GM12865 (cell line): ENCODE measurements at regions not wholly inside any gene's neighbourhood (a gene's known extent, or its start where the extent isn't known, plus 50 kb on each side); places are given as distances from the start of the nearest gene placed in this dataset.

Experiments
- DNase-seq: peaks from one replicate; pipeline ENCODE4 v3.0.0; 2010; ENCODE audit warnings: low read depth
- H3K4me3 ChIP-seq: 2 replicates; pipeline ENCODE4 v1.5.1; 2011; ENCODE audit warnings: mild to moderate bottlenecking, low read depth, low read length, control low read depth
- CTCF ChIP-seq: IDR thresholded peaks from 2 replicates; pipeline ENCODE4 v1.5.1; 2011; ENCODE audit warnings: low read length, control low read depth, low read depth, inconsistent platforms; ENCODE audit not compliant: insufficient read depth; ENCODE audit errors: missing control alignments

DNA sequence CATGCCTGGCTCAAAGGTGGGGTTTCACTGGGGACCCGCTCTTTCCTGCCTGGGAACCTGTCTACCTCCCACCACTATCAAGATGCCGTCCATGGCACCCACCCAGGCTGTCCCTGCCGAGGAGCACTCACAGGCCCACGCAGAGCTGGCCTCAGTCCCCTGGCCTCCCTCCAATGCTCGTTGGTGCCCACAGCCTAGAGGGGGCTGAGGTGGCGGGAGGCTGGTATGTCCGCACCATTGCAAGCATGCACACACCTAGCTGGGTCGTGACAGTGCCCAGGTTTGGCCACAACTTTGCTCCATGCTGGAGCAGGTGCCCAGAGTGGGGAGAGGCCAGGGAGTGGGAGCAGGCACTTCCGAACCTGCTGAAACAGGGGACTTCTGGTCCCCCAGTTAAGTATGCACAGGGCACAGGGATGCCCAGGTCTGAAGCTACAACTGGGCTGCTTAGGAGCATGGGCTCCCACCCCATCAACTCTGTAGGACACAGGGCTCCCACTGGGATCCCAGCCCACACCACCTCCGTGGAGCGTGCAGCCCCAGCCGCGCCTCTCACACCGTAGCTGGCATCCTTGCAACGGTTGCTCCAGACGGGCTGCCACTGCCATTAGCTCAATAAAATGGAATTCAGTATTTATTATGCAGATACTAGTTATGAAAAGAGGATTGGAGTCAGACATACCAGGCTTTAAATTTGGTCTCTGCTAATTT lies 1376.1 kb upstream of the TENM3 start:
- TF ChIP-seq CTCF: no peak
- no peak for DNase-seq

GRCh38 chr4:180870623-180871022 lies 1372.6 kb upstream of the TENM3 start:
- TF ChIP-seq CTCF: no peak
- H3K4me3 ChIP-seq: no peak overlapping the region
- no peak for DNase-seq

More for the DNA sequence above, 1376.1 kb upstream of the TENM3 start:
- no peak overlapping the region for H3K4me3 ChIP-seq

- TF ChIP-seq CTCF: no peak
- DNase-seq: no peak
- H3K4me3 ChIP-seq: no peak overlapping the region
These were observed 1344.9 kb upstream of the TENM3 start for GRCh38 chr4:180898305-180898704.

DNA sequence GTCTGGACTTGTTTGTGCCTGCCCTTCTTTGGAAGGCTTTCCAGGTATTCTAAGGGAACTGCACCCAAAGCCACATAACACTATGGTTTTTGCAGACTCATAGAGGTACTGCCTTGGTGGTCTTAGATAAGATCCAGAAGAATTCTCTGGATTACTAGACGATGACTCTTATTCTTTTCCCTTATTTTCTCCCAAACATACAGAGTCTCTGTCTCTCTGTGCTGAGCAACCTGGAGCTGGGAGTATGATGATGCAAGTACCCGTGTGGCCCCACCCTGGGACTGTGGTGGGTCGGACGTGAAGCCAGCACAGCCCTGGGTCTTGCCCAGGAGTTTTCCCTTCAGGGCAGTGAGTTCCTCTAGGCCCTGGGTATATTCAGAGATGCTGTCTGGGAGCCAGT lies 1342.4 kb upstream of the TENM3 start:
- TF ChIP-seq CTCF: no peak
- H3K4me3 ChIP-seq: no peak overlapping the region
- DNase-seq: no peak

- peak; percentile 15 for DNase-seq
- peak; percentile 32 for TF ChIP-seq CTCF
- no peak overlapping the region for H3K4me3 ChIP-seq
These were observed 1333.9 kb upstream of the TENM3 start for GRCh38 chr4:180909279-180909678.

- TF ChIP-seq CTCF: no peak
- DNase-seq: no peak
- no peak overlapping the region for H3K4me3 ChIP-seq
These were observed 1329.5 kb upstream of the TENM3 start for GRCh38 chr4:180913750-180914149.

DNA sequence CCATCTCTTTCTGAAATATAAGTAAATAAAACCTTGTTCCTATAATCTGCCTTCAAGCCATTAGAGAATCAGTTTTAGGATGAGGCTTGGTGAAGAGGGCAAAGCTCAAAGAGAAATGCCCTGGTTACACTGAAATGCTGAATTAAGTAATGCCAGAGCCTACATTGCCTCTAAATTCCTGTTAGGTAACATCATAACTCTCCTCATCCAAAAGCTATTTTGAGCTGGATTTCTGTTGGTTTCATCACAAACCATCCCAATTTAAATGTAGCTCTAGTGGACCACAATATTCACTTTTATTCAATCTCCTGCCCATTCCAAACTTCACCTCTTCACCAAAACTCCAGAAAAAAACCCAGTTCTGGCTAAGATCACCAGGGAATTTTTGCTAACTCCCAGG lies 1319.7 kb upstream of the TENM3 start:
- H3K4me3 ChIP-seq: no peak overlapping the region
- TF ChIP-seq CTCF: no peak
- DNase-seq: no peak
